H1 (cell line): ENCODE measurements at regions not wholly inside any gene's neighbourhood (a gene's known extent, or its start where the extent isn't known, plus 50 kb on each side); places are given as distances from the start of the nearest gene placed in this dataset.

Experiments used
- CTCF ChIA-PET: fragments of 300-600 bp; sonication (Branson Sonifier 250); formaldehyde crosslinking; loops from one replicate; lab custom pipeline; 2021; ENCODE audit not compliant: partially characterized antibody; lab: Charles Lee
- POLR2A ChIA-PET: fragments of 300-600 bp; sonication (Branson Sonifier 250); formaldehyde crosslinking; loops from one replicate; lab custom pipeline; 2021; ENCODE audit warnings: inconsistent platforms; ENCODE audit not compliant: partially characterized antibody; lab: Charles Lee
- DNase-seq, 2 experiments: peaks; one replicate each; pipeline versions ENCODE4 v3.0.0 to v3.0.0-alpha.2; 2010 to 2022; ENCODE audit warnings: low spot score in 2 of 2, low read depth in 1 of 2, mixed read lengths in 1 of 2
- FAIRE-seq: peaks from 2 replicates; lab custom pipeline; 2011; peaks lifted over from hg19 to GRCh38; lab: Jason Lieb, UNC
- H2AFZ ChIP-seq: 2 replicates; pipeline ENCODE4 v1.8.1; 2012; ENCODE audit warnings: low read length, inconsistent platforms
- H2AK5ac ChIP-seq: 2 replicates; pipeline ENCODE4 v1.6.1; 2013; ENCODE audit warnings: low read depth, low read length
- H2BK120ac ChIP-seq: replicated peaks from 2 replicates; pipeline ENCODE3; 2013; ENCODE audit warnings: low read depth, low read length, inconsistent platforms
- H2BK12ac ChIP-seq: 2 replicates; pipeline ENCODE4 v1.6.1; 2013; ENCODE audit warnings: low read depth, low read length
- H2BK15ac ChIP-seq: 2 replicates; pipeline ENCODE4 v1.6.1; 2013; ENCODE audit warnings: low read length
- H2BK20ac ChIP-seq: 2 replicates; pipeline ENCODE4 v1.6.1; 2013; ENCODE audit warnings: low read length
- H2BK5ac ChIP-seq: 2 replicates; pipeline ENCODE4 v1.6.1; 2013; ENCODE audit warnings: low read depth, low read length
- H3K14ac ChIP-seq: 2 replicates; pipeline ENCODE4 v1.6.1; 2013; ENCODE audit warnings: inconsistent platforms; ENCODE audit not compliant: insufficient read length
- H3K18ac ChIP-seq: 2 replicates; pipeline ENCODE4 v1.6.1; 2013; ENCODE audit warnings: low read length; ENCODE audit errors: extremely low read depth
- H3K23ac ChIP-seq: 2 replicates; pipeline ENCODE4 v1.6.1; 2013; ENCODE audit warnings: inconsistent platforms; ENCODE audit not compliant: insufficient read length
- H3K23me2 ChIP-seq: 2 replicates; pipeline ENCODE4 v1.6.1; 2013; ENCODE audit warnings: low read depth, low read length
- H3K27ac ChIP-seq: 2 replicates; pipeline ENCODE4 v1.6.1; 2011; ENCODE audit warnings: low read depth, low read length, inconsistent platforms
- H3K27me3 ChIP-seq, 4 experiments: replicated peaks in 1 of 4; 1 replicate in 1 of 4; 2 replicates in 3 of 4; pipeline versions ENCODE4 v1.6.1 to v1.8.1; 2011 to 2013; ENCODE audit warnings: low read length in 3 of 4, mild to moderate bottlenecking in 3 of 4, inconsistent platforms in 2 of 4, mixed read lengths in 2 of 4, moderate library complexity in 1 of 4; ENCODE audit not compliant: control insufficient read depth in 3 of 4, insufficient read depth in 3 of 4; ENCODE audit errors: extremely low read depth in 1 of 4
- H3K36me3 ChIP-seq, 4 experiments: 2 replicates each; pipeline versions ENCODE4 v1.6.1 to v1.8.1; 2011 to 2013; ENCODE audit warnings: mild to moderate bottlenecking in 4 of 4, low read length in 3 of 4, moderate library complexity in 2 of 4, control low read depth in 1 of 4, inconsistent platforms in 1 of 4; ENCODE audit not compliant: insufficient read depth in 4 of 4, control insufficient read depth in 2 of 4
- H3K4ac ChIP-seq: replicated peaks from 2 replicates; pipeline ENCODE3; 2013; ENCODE audit warnings: low read length, low read depth, mixed read lengths, inconsistent platforms; ENCODE audit not compliant: insufficient read length
- H3K4me1 ChIP-seq, 4 experiments: replicated peaks in 1 of 4; 1 replicate in 1 of 4; 2 replicates in 3 of 4; pipeline versions ENCODE4 v1.6.1 to v1.8.1; 2011 to 2013; ENCODE audit warnings: low read length in 3 of 4, inconsistent platforms in 2 of 4, mixed read lengths in 1 of 4; ENCODE audit not compliant: insufficient read depth in 4 of 4, control insufficient read depth in 3 of 4
- H3K4me2 ChIP-seq, 2 experiments: 2 replicates each; pipeline versions ENCODE4 v1.6.1 to v1.8.1; 2011 to 2013; ENCODE audit warnings: low read depth in 2 of 2, low read length in 2 of 2, control low read depth in 1 of 2, inconsistent platforms in 1 of 2, mild to moderate bottlenecking in 1 of 2; ENCODE audit not compliant: insufficient read depth in 1 of 2
- H3K4me3 ChIP-seq, 4 experiments: fragments of 200-600, 300-600 bp in 1 of 4; sonication (generic), shearing (Covaris generic), sonication (Bioruptor Twin) in 1 of 4; 2 replicates each; pipeline versions ENCODE4 v1.5.1 to v1.8.1; 2011 to 2016; ENCODE audit warnings: low read length in 4 of 4, low read depth in 3 of 4, control low read depth in 2 of 4, inconsistent platforms in 2 of 4, mild to moderate bottlenecking in 2 of 4, mixed read lengths in 1 of 4, moderate library complexity in 1 of 4; ENCODE audit not compliant: insufficient read depth in 2 of 4; ENCODE audit errors: extremely low read depth in 1 of 4
- H3K56ac ChIP-seq: replicated peaks from 2 replicates; pipeline ENCODE3; 2013; ENCODE audit warnings: low read depth, mild to moderate bottlenecking, mixed read lengths, low read length, inconsistent platforms; ENCODE audit not compliant: insufficient read length
- H3K79me1 ChIP-seq: 2 replicates; pipeline ENCODE4 v1.6.1; 2013; ENCODE audit warnings: low read depth, low read length, control low read depth
- H3K79me2 ChIP-seq, 2 experiments: 2 replicates each; pipeline versions ENCODE4 v1.6.1 to v1.8.1; 2012 to 2013; ENCODE audit warnings: low read length in 2 of 2, mild to moderate bottlenecking in 2 of 2, inconsistent platforms in 1 of 2; ENCODE audit not compliant: insufficient read depth in 2 of 2, control insufficient read depth in 1 of 2
- H3K9ac ChIP-seq, 4 experiments: replicated peaks in 1 of 4; 1 replicate in 1 of 4; 2 replicates in 3 of 4; pipeline versions ENCODE4 v1.6.1 to v1.8.1; 2011 to 2013; ENCODE audit warnings: low read depth in 3 of 4, low read length in 3 of 4, control low read depth in 2 of 4, mild to moderate bottlenecking in 2 of 4, moderate library complexity in 2 of 4, inconsistent platforms in 1 of 4; ENCODE audit errors: extremely low read depth in 1 of 4
- H3K9me3 ChIP-seq, 2 experiments: 2 replicates each; pipeline versions ENCODE4 v1.6.1 to v1.8.1; 2012 to 2013; ENCODE audit warnings: mild to moderate bottlenecking in 2 of 2, moderate library complexity in 2 of 2, control low read depth in 1 of 2, inconsistent platforms in 1 of 2, low read depth in 1 of 2, low read length in 1 of 2, mixed read lengths in 1 of 2; ENCODE audit not compliant: insufficient read depth in 2 of 2
- H4K20me1 ChIP-seq, 2 experiments: replicated peaks in 1 of 2; 2 replicates each; pipeline versions ENCODE3 to v1.8.1; 2011 to 2013; ENCODE audit warnings: inconsistent platforms in 2 of 2, low read length in 2 of 2, mild to moderate bottlenecking in 1 of 2; ENCODE audit not compliant: insufficient read depth in 2 of 2, control insufficient read depth in 1 of 2
- H4K5ac ChIP-seq: 2 replicates; pipeline ENCODE4 v1.6.1; 2013; ENCODE audit warnings: low read length, low read depth, mixed read lengths, inconsistent platforms; ENCODE audit not compliant: insufficient read length
- H4K8ac ChIP-seq: 2 replicates; pipeline ENCODE4 v1.8.0; 2013; ENCODE audit warnings: mild to moderate bottlenecking, moderate library complexity, low read length, inconsistent platforms; ENCODE audit not compliant: insufficient read depth; ENCODE audit errors: extremely low read depth
- H4K91ac ChIP-seq: replicated peaks from 2 replicates; pipeline ENCODE3; 2013; ENCODE audit warnings: low read length, mixed read lengths, inconsistent platforms; ENCODE audit not compliant: insufficient read length
- BRCA1 ChIP-seq: IDR thresholded peaks from 2 replicates; pipeline ENCODE4 v1.6.1; 2012; ENCODE audit warnings: low read depth, low read length, improper control_type of control experiment
- EZH2 ChIP-seq: fragments of 200-600 bp; sonication (generic); IDR thresholded peaks from 2 replicates; pipeline ENCODE4 v1.7.1; 2012; ENCODE audit warnings: low read depth, mild to moderate bottlenecking, moderate library complexity, low read length, inconsistent platforms; ENCODE audit not compliant: severe bottlenecking
- SAP30 ChIP-seq: fragments of 300-600 bp; sonication (generic); IDR thresholded peaks from 2 replicates; pipeline ENCODE4 v1.7.1; 2012; ENCODE audit warnings: low read length, moderate library complexity, mild to moderate bottlenecking, inconsistent platforms; ENCODE audit not compliant: insufficient read depth, insufficient replicate concordance
- SIRT6 ChIP-seq: IDR thresholded peaks from one replicate; pipeline ENCODE4 v1.7.1; 2012; ENCODE audit warnings: low read length, inconsistent platforms
- TAF7 ChIP-seq: optimal IDR thresholded peaks from 2 replicates; pipeline ENCODE3; 2011; ENCODE audit warnings: low read depth, mild to moderate bottlenecking, inconsistent platforms, low read length, moderate library complexity, borderline replicate concordance
- WGBS, 2 experiments: shearing (Covaris generic) in 1 of 2; methylation state at CpG; one replicate each; pipeline versions ENCODE4 v1.1.6 to v1.1.7; 2013 to 2015; ENCODE audit warnings: low lambda C conversion rate in 2 of 2, mixed read lengths in 2 of 2, inconsistent platforms in 1 of 2, low coverage in 1 of 2, missing lambda C conversion rate in 1 of 2; ENCODE audit not compliant: insufficient replicate concordance in 2 of 2, insufficient coverage in 1 of 2, insufficient read length in 1 of 2; ENCODE audit errors: extremely low coverage in 1 of 2, missing lambda C conversion rate in 1 of 2; 5-methylcytosine and 5-hydroxymethylcytosine counted together

DNA sequence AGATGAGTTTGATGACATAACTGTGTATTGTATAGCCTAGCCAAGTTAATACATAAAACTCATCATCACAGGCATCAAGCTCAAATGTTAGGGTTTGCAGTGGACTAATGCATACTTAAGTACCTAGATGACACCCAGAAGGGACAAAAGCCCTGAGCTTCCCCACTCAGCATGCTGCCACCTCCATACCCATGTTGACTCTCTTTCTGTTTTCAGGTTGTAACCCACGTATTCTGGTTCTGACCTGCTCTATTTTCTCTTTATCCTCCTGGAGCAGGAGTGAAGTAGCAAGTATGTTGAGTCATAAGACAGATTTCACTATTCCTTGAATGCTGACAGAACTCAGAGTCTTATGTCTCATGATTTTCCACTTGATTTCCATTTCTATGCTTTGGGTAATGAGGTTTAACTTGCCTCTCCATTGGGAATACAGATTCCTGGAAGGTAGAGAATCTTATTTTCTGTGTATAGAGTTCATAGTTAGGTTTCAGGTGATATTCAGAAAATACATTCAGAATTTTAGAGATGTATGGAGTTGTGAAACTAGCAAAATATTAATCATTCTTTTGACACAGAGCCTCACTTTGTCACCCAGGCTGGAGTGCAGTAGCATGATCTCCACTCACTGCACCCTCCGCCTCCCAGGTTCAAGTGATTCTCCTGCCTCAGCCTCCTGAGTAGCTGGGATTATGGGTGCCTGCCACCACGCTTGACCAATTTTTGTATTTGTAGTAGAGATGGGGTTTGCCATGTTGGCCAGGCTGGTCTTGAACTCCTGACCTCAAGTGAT, 122.5 kb upstream of the KCNJ15 start:
- Histone ChIP-seq H3K9me3 (no peaks in the 10 kb centered on the region), H4K91ac (no peak overlapping the region), H2BK120ac (no peak overlapping the region), H3K27me3 (no peaks in the 10 kb centered on the region; a peak in 1 of 7 replicates), H3K4ac (no peak overlapping the region), H3K56ac (no peak overlapping the region), H4K20me1 (no peaks in the 10 kb centered on the region), H3K4me3 (no peak overlapping the region), H3K9ac (no peak overlapping the region), H3K79me1 (no peaks in the 10 kb centered on the region), H3K23me2 (no peaks in the 10 kb centered on the region), H3K14ac (no peak overlapping the region), H2BK12ac (no peak overlapping the region), H3K4me1 (no peaks in the 10 kb centered on the region; a peak in 1 of 7 replicates), H3K23ac (no peak overlapping the region), H2BK5ac (no peak overlapping the region), H2AFZ (no peak overlapping the region), H4K5ac (no peak overlapping the region), H2BK20ac (no peak overlapping the region), H3K4me2 (no peak overlapping the region), H3K36me3 (no peaks in the 10 kb centered on the region), H2BK15ac (no peak overlapping the region), H2AK5ac (no peak overlapping the region), H3K18ac (no peak overlapping the region), H4K8ac (no peak overlapping the region), H3K27ac (no peak overlapping the region), H3K79me2 (no peaks in the 10 kb centered on the region)
- ChIA-PET CTCF (interaction anchor here (3.1 kb wide), 1 partner anchor 8 kb away, joined by 12 read pairs; no protein-coding TSS in a partner anchor), POLR2A (no interaction called here)
- DNase-seq = no peak
- TF ChIP-seq TAF7 = no peak
- TF ChIP-seq BRCA1 = no peak
- TF ChIP-seq SIRT6 = no peak
- TF ChIP-seq SAP30 = no peak
- no peak for TF ChIP-seq EZH2
- WGBS, 2 experiments = 96% methylated on average over 3 of the region's 3 CpGs; no CpG with 5 or more reads in 1 of the 2 experiments
- no peak for FAIRE-seq
